ENCODE measurements at regions not wholly inside any gene's neighbourhood (a gene's known extent, or its start where the extent isn't known, plus 50 kb on each side); places are given as distances from the start of the nearest gene placed in this dataset.
A peak's percentile ranks its signal among the peaks of the same experiment; 100 is the strongest.

GRCh38 chr9:89554307-89555035 lies 50.3 kb upstream of the GADD45G start:
- no peak for DNase-seq

- no peak for DNase-seq
These were observed 51.3 kb upstream of the GADD45G start for GRCh38 chr9:89553451-89554010.

- DNase-seq: no peak
These were observed 52.5 kb upstream of the SEMA4D start for GRCh38 chr9:89550346-89550927.

- DNase-seq: peak in 1 of 2 experiments; percentile 61
These were observed 51.2 kb upstream of the SEMA4D start for GRCh38 chr9:89549031-89549644.

GRCh38 chr9:89548071-89548638 lies 50.2 kb upstream of the SEMA4D start:
- no peak for DNase-seq
